ENCODE measurements at regions not wholly inside any gene's neighbourhood (a gene's known extent, or its start where the extent isn't known, plus 50 kb on each side); places are given as distances from the start of the nearest gene placed in this dataset.

- no peak for DNase-seq (ENCODE audit: low read depth)
- no peak overlapping the region for H3K4me3 ChIP-seq (ENCODE audit: low read depth, low read length)
- no peak for TF ChIP-seq CTCF (conservative IDR thresholded peaks at IDR 0.05; ENCODE audit: low read depth, low read length)
These were observed 891.4 kb downstream of the METTL15 start for GRCh38 chr11:28999620-29000019.

- H3K4me3 ChIP-seq (ENCODE audit: low read depth, low read length): no peak overlapping the region
- TF ChIP-seq CTCF (conservative IDR thresholded peaks at IDR 0.05; ENCODE audit: low read depth, low read length): no peak
- no peak for DNase-seq (ENCODE audit: low read depth)
These were observed 884.8 kb downstream of the METTL15 start for GRCh38 chr11:28992996-28993395.

- no peak overlapping the region for H3K4me3 ChIP-seq (ENCODE audit: low read depth, low read length)
- no peak for TF ChIP-seq CTCF (conservative IDR thresholded peaks at IDR 0.05; ENCODE audit: low read depth, low read length)
- DNase-seq (ENCODE audit: low read depth): no peak
These were observed 876.0 kb downstream of the METTL15 start for GRCh38 chr11:28984231-28984630.

GRCh38 chr11:28983780-28984179 is 875.6 kb downstream of the METTL15 start:
- no peak for DNase-seq (ENCODE audit: low read depth)
- H3K4me3 ChIP-seq (ENCODE audit: low read depth, low read length): no peak overlapping the region
- TF ChIP-seq CTCF (conservative IDR thresholded peaks at IDR 0.05; ENCODE audit: low read depth, low read length): no peak

GRCh38 chr11:28981381-28981780 is 873.2 kb downstream of the METTL15 start:
- DNase-seq (ENCODE audit: low read depth): no peak
- no peak overlapping the region for H3K4me3 ChIP-seq (ENCODE audit: low read depth, low read length)
- no peak for TF ChIP-seq CTCF (conservative IDR thresholded peaks at IDR 0.05; ENCODE audit: low read depth, low read length)

GRCh38 chr11:28976801-28977145 is 868.6 kb downstream of the METTL15 start:
- no peak overlapping the region for H3K4me3 ChIP-seq (ENCODE audit: low read depth, low read length)
- DNase-seq (ENCODE audit: low read depth): no peak
- no peak for TF ChIP-seq CTCF (conservative IDR thresholded peaks at IDR 0.05; ENCODE audit: low read depth, low read length)

GRCh38 chr11:28976012-28976800 is 868.0 kb downstream of the METTL15 start:
- no peak for TF ChIP-seq CTCF (conservative IDR thresholded peaks at IDR 0.05; ENCODE audit: low read depth, low read length)
- DNase-seq (ENCODE audit: low read depth): no peak
- no peak overlapping the region for H3K4me3 ChIP-seq (ENCODE audit: low read depth, low read length)

All from epithelial cell of proximal tubule (primary cell).